Tibial artery (tissue), 4 donors: ENCODE measurements at regions not wholly inside any gene's neighbourhood (a gene's known extent, or its start where the extent isn't known, plus 50 kb on each side); places are given as distances from the start of the nearest gene placed in this dataset.

Experiments used
- DNase-seq, 2 donors: peaks; one replicate each; pipeline ENCODE4 v3.0.0-alpha.2; 2019
- H3K27ac ChIP-seq, 2 donors: fragments of 200-600 bp; sonication (generic) in 1 of 2; 1 replicate in 1 of 2; 2 replicates in 1 of 2; pipeline ENCODE4 v1.5.1; 2018 to 2019; ENCODE audit warnings: mild to moderate bottlenecking in 1 of 2
- H3K27me3 ChIP-seq, 2 donors: fragments of 200-600 bp; sonication (generic) in 1 of 2; one replicate each; pipeline versions ENCODE4 v1.5.1 to v1.6.0; 2016 to 2019
- H3K36me3 ChIP-seq, 3 donors: fragments of 200-600 bp; sonication (generic) in 2 of 3; one replicate each; pipeline ENCODE4 v1.5.1; 2016 to 2019; ENCODE audit warnings: mild to moderate bottlenecking in 2 of 3
- H3K4me1 ChIP-seq, 4 donors: fragments of 200-600 bp; sonication (generic) in 2 of 4; 1 replicate in 3 of 4; 2 replicates in 1 of 4; pipeline ENCODE4 v1.5.1; 2016 to 2019
- H3K4me3 ChIP-seq, 2 donors: fragments of 200-600 bp; sonication (generic) in 1 of 2; 1 replicate in 1 of 2; 2 replicates in 1 of 2; pipeline ENCODE4 v1.5.1; 2018 to 2019; ENCODE audit warnings: mild to moderate bottlenecking in 2 of 2
- H3K9me3 ChIP-seq, 3 donors: fragments of 200-600 bp; sonication (generic) in 1 of 3; one replicate each; pipeline ENCODE4 v1.5.1; 2016 to 2019
- CTCF ChIP-seq, 2 experiments: fragments of 200-600 bp in 1 of 2; fragments of 450-650 bp in 1 of 2; IDR thresholded peaks; one replicate each; pipeline ENCODE4 v1.5.1; 2017 to 2019; ENCODE audit warnings: antibody characterized with exemption in 2 of 2, mild to moderate bottlenecking in 1 of 2, moderate library complexity in 1 of 2
- intact Hi-C: fragments of 100-400 bp; cut with DNase I; formaldehyde crosslinking; loops from one replicate; pipeline ENCODE4 v1.15.0; 2023; ENCODE audit warnings: low total_unique reads

GRCh38 chr14:42950363-42950762 lies 1343.7 kb downstream of the LRFN5 start:
- Histone ChIP-seq H3K4me1 (no peaks in the 10 kb centered on the region), H3K4me3 (no peak overlapping the region), H3K27me3 (no peaks in the 10 kb centered on the region), H3K36me3 (no peaks in the 10 kb centered on the region), H3K27ac (no peak overlapping the region), H3K9me3 (no peaks in the 10 kb centered on the region)
- intact Hi-C loops: no loop called here
- TF ChIP-seq CTCF (IDR thresholded peaks at IDR 0.05): no peak
- no peak for DNase-seq

- no peak for DNase-seq
These were observed 1341.3 kb downstream of the LRFN5 start for GRCh38 chr14:42947991-42948390.

GRCh38 chr14:42944284-42944683 lies 1337.6 kb downstream of the LRFN5 start:
- Histone ChIP-seq H3K36me3 (no peaks in the 10 kb centered on the region), H3K9me3 (no peaks in the 10 kb centered on the region), H3K27me3 (no peaks in the 10 kb centered on the region), H3K27ac (no peak overlapping the region), H3K4me3 (no peak overlapping the region), H3K4me1 (no peaks in the 10 kb centered on the region)
- no peak for DNase-seq
- no peak for TF ChIP-seq CTCF (IDR thresholded peaks at IDR 0.05)
- intact Hi-C loops: no loop called here

More at GRCh38 chr14:42947991-42948390, 1341.3 kb downstream of the LRFN5 start:
- Histone ChIP-seq H3K27ac (no peak overlapping the region), H3K27me3 (no peaks in the 10 kb centered on the region), H3K36me3 (no peaks in the 10 kb centered on the region), H3K4me3 (no peak overlapping the region), H3K9me3 (no peaks in the 10 kb centered on the region), H3K4me1 (no peaks in the 10 kb centered on the region)
- no peak for TF ChIP-seq CTCF (IDR thresholded peaks at IDR 0.05)
- intact Hi-C loops: no loop called here

DNA sequence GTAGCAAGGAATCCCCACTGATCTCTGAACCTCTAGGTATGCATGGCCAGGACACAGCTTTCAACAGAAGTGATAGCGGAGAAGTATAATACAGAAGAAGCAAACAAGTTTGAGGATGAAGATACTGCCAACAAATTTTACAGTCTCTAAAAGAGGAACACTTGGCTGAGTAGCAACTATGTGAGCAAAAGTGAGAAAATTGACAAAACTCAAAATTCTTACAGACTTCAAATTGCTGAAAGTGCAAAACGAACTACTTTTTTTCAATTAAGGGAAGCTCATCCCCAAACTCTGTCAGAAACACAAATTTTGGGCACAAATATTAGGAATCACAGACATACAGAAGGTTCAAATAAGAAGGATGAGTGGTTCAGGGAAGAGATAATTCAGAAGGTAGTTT lies 1324.6 kb downstream of the LRFN5 start:
- Histone ChIP-seq H3K9me3 (no peaks in the 10 kb centered on the region), H3K27ac (no peak overlapping the region), H3K27me3 (no peaks in the 10 kb centered on the region), H3K36me3 (no peaks in the 10 kb centered on the region), H3K4me1 (no peaks in the 10 kb centered on the region), H3K4me3 (no peak overlapping the region)
- no peak for DNase-seq
- TF ChIP-seq CTCF (IDR thresholded peaks at IDR 0.05): no peak
- intact Hi-C loops: no loop called here

DNA sequence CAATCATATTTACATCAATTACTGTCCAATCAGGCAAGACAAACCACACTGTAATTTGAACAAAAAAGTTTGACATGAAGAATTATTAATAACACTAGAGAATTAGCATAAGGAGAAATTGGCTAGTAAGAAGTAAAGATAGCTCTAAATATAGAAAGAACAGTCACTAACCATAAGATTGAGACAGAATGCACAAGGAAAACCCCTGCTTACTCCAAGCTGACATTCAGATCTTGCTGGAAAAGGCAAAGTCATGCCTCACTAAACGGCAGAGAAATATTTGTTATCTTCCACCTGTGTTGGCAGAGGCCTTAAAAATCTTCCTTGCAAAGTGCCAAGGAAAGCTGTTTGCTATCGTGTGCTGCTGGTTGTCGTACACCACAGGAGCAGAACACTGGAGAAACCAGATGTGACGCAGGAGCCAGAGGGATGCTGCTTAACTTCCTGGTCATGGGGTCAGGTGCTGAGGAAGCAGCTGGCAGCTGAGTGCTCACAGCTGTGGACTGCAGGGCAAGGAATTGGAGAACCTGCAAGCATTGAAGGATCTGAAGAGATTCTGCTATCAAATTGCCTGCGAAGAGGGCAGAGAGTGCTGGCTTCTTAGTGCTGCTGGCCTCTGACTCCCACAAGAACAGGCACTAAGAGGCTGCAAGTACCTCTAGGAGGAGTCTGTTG lies 1323.3 kb downstream of the LRFN5 start:
- TF ChIP-seq CTCF (IDR thresholded peaks at IDR 0.05): no peak
- peak in 1 of 2 donors; percentile 25 for DNase-seq
- Histone ChIP-seq H3K27me3 (no peaks in the 10 kb centered on the region), H3K9me3 (no peaks in the 10 kb centered on the region), H3K36me3 (no peaks in the 10 kb centered on the region), H3K4me1 (no peaks in the 10 kb centered on the region), H3K4me3 (no peak overlapping the region), H3K27ac (no peak overlapping the region)
- intact Hi-C loops: no loop called here

DNA sequence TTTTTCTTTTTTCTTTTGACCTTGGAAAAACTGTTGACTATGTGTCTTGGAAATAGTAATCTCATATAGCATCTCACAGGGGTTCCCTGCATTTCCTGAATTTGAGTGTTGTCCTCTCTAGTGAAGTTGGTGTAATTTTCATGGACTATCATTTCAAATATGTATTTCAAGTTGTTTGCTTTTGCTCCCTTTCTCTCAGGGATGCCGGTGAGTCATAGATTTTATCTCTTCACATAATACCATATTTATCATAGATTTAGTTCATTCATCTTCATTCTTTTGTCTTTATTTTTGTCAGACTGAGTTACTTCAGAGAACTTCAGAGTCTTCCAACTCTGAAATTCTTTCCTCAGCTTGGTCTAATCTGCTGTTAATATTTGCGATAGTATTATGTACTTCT lies 1320.6 kb downstream of the LRFN5 start:
- H3K4me1 ChIP-seq: no peaks in the 10 kb centered on the region
- H3K4me3 ChIP-seq: no peak overlapping the region
- no peaks in the 10 kb centered on the region for H3K36me3 ChIP-seq
- H3K27ac ChIP-seq: no peak overlapping the region
- intact Hi-C loops: no loop called here
- TF ChIP-seq CTCF (IDR thresholded peaks at IDR 0.05): no peak
- H3K9me3 ChIP-seq: no peaks in the 10 kb centered on the region
- DNase-seq: no peak
- no peaks in the 10 kb centered on the region for H3K27me3 ChIP-seq
